Vagina (tissue), 2 donors: ENCODE measurements at regions not wholly inside any gene's neighbourhood (a gene's known extent, or its start where the extent isn't known, plus 50 kb on each side); places are given as distances from the start of the nearest gene placed in this dataset.

ENCODE experiments used
- POLR2A ChIP-seq, 2 donors: fragments of 450-650 bp; IDR thresholded peaks; one replicate each; pipeline ENCODE4 v1.6.1; 2017; ENCODE audit warnings: antibody characterized with exemption in 2 of 2, mild to moderate bottlenecking in 2 of 2, moderate library complexity in 2 of 2
- POLR2AphosphoS5 ChIP-seq, 2 donors: sonication (generic); formaldehyde crosslinking; IDR thresholded peaks; one replicate each; pipeline ENCODE4 v1.9.0; 2017; ENCODE audit warnings: antibody characterized with exemption in 2 of 2, mild to moderate bottlenecking in 2 of 2, low read depth in 1 of 2; ENCODE audit not compliant: insufficient read depth in 1 of 2
- TF ChIP-seq, protein P1 (sequence below), 3 experiments: fragments of 450-650 bp in 2 of 3; fragments of 200-600 bp in 1 of 3; sonication (generic) in 1 of 3; IDR thresholded peaks; one replicate each; pipeline ENCODE4 v1.5.1; 2017 to 2019; ENCODE audit warnings: antibody characterized with exemption in 3 of 3, mild to moderate bottlenecking in 2 of 3, moderate library complexity in 2 of 3

DNA sequence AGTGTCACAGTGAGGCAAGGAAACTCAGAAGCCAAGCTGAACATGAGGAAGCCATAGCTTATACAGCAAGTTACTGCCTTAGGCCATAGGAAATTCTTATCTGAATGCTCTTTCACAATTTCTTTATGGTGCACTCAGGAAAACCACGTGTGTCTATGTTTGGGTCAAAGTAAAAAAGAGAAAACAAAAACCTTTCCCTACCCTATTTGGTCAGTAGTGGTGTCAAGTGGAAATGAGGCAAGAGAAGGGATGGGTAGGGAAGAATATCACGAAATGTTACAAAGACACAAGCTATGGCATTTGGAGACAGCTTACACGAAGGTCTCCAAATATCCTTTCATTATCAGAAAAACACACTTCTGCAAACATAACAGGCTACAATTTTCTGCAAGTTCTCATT, 83.4 kb upstream of the INPP4B start:
- TF ChIP-seq, protein P1, sequence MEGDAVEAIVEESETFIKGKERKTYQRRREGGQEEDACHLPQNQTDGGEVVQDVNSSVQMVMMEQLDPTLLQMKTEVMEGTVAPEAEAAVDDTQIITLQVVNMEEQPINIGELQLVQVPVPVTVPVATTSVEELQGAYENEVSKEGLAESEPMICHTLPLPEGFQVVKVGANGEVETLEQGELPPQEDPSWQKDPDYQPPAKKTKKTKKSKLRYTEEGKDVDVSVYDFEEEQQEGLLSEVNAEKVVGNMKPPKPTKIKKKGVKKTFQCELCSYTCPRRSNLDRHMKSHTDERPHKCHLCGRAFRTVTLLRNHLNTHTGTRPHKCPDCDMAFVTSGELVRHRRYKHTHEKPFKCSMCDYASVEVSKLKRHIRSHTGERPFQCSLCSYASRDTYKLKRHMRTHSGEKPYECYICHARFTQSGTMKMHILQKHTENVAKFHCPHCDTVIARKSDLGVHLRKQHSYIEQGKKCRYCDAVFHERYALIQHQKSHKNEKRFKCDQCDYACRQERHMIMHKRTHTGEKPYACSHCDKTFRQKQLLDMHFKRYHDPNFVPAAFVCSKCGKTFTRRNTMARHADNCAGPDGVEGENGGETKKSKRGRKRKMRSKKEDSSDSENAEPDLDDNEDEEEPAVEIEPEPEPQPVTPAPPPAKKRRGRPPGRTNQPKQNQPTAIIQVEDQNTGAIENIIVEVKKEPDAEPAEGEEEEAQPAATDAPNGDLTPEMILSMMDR (IDR thresholded peaks at IDR 0.05): no peak
- TF ChIP-seq POLR2AphosphoS5 (IDR thresholded peaks at IDR 0.05; ENCODE audit: insufficient read depth in 1 of 2, low read depth in 1 of 2) (no peak), POLR2A (IDR thresholded peaks at IDR 0.05) (no peak)
